GM21786 (cell line): ENCODE measurements at regions not wholly inside any gene's neighbourhood (a gene's known extent, or its start where the extent isn't known, plus 50 kb on each side); places are given as distances from the start of the nearest gene placed in this dataset.
"Not testable (repeated sequence)": the region's sequence is repeated elsewhere in the genome, so short reads cannot be mapped to it uniquely, and the experiment has no call there.

Source experiments
- ATAC-seq: cut with Tn5 transposase; IDR thresholded peaks from one replicate; pipeline ENCODE4 v1.9.1; 2021; ENCODE audit not compliant: unreplicated experiment

- not testable (repeated sequence) for ATAC-seq
Measured at GRCh38 chr6:57984575-57984974, 667.1 kb downstream of the PRIM2 start.

GRCh38 chr6:57985734-57986133, 668.3 kb downstream of the PRIM2 start:
- not testable (repeated sequence) for ATAC-seq

- peak; percentile 100 for ATAC-seq
Measured at GRCh38 chr6:57986584-57986983, 669.2 kb downstream of the PRIM2 start.

DNA sequence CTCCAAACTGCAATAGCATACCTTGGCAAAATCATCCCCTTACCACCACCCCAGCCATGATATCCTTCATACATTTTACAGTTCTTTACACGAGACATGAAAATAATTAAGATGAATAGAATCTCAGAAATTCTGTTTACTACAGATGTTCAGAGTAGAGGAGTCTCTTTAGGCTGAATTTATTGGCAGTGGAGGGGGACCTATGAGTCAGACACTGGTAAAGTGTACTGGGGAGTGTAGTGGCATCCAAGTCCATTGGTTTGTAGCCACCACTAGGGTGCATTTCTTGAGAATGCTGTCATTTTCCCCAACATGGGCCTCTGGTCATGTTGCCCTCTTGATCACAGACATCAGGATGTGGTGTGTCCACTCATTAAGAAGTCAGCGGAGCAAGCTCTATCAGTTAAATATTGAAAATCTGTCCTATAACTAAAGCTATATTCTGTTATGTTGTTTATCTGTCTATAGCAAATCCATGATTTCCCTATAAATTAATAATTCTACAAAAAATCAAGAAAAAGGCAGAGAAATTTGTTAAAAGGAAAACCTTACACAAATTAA, 672.2 kb downstream of the PRIM2 start:
- not testable (repeated sequence) for ATAC-seq

GRCh38 chr6:57998858-57999619, 681.6 kb downstream of the PRIM2 start:
- not testable (repeated sequence) for ATAC-seq

DNA sequence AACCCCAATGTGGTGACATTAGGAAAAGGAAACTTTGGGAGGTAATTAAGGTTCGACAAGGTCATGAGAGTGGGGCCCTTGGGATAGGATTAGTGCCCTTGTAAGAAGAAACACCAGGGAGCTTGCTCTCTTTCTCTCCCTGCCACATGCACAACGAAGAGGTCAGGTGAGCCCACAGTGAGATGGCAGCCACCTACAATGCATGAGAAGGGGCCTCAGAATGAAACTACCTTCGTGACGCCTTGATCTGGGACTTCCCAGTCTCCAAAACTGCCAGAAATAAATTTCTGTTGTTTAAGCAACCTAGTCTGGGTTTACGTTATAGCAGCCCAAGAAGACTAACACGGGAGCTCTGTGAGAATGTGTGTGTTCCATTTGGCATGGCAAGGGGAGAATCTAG, 682.8 kb downstream of the PRIM2 start:
- ATAC-seq = not testable (repeated sequence)

DNA sequence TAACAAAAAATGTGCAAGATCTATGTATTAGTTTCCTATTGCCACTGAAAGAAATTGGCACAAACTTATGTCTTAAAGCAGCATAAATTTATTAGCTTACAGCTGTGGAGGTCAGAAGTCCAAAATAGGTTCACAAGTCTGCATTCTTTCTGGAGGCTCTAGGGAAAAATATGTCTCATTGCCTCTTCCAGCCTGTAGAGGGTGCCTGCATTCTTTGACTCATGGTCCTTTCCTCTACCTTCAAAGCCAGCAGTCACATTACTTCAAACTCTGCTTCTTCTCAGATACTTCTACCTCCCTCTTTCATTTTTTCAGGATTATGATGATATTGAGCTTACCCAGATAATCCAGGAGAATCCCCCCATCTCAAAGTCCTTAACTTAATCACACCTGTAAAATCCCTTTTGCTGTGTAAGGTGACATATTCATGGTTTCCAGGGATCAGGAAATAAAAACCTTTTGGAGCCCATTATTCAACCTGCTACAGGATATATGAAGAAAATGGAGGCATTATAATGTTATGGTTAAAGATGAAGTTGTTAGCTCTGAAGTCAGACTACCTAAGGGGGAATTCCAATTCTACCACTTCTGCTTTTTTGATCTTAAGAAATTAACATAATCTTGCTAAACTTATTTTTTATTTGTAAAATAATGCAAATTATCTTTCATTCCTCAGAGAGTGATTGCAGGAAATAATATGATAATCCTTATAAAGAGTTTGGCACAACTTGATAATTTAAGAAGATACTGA, 686.2 kb downstream of the PRIM2 start:
- not testable (repeated sequence) for ATAC-seq

- not testable (repeated sequence) for ATAC-seq
Measured at GRCh38 chr6:58007334-58008000, 690.0 kb downstream of the PRIM2 start.

- not testable (repeated sequence) for ATAC-seq
Measured at GRCh38 chr6:58008001-58008335, 690.5 kb downstream of the PRIM2 start.

GRCh38 chr6:58011954-58012600, 694.6 kb downstream of the PRIM2 start:
- not testable (repeated sequence) for ATAC-seq

DNA sequence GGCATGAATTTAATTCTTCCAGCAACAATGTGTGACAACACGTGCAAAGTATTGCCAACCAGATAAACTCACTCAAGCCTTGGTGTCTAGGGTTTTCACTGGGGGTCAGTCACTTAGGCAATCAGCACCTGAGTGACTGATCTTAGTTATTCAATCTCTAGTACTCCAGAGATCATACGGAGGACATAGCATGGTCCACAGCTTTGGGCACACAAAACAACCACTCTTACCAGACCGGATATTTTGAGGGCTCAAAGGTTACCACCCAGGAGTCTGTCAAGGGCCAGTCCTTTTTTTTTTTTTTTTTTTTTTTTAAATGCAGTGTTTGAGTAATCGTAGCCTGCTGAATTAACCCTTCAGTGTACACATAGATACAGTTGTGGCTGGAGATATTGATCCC, 699.2 kb downstream of the PRIM2 start:
- ATAC-seq = not testable (repeated sequence)

- not testable (repeated sequence) for ATAC-seq
Measured at GRCh38 chr6:58028188-58028587, 710.8 kb downstream of the PRIM2 start.

GRCh38 chr6:58038213-58038612, 720.8 kb downstream of the PRIM2 start:
- not testable (repeated sequence) for ATAC-seq

DNA sequence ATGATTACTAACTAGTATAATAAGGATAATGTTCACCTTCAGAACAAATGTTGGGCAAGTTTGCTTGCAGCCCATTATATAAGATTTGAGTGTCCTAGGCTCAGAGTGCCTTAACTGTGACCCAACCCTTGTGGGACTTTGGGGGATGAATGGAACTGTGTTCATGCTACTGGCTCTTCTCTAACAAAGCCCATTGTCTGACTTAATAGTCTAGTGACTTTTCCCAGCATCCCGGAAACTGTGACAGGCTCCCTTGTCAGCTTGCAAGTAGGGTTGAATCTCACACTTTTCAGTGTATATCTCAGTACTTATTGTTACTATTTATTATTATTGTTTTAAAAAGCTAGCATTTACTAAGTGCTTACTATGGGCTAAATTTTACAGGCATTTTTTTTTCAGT, 729.2 kb downstream of the PRIM2 start:
- ATAC-seq = not testable (repeated sequence)

DNA sequence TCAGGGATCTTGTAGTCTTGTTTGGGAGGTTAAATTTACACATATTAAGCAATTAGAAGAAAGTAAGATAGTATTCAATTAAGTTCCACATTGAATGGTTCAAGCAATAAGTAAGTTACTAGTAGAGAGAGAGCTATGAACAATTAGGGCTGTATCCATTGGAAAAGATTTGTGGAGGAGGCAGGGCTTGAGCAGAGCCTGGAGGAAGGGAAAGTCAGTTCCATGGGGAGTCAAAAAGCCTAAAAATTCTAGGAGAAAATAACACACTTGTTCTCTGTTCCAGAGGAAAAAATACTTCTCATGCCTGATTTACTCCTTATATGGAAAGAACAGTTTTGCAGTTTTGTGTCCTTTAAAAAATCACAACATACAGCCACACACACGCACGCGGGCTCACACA, 730.0 kb downstream of the PRIM2 start:
- ATAC-seq = not testable (repeated sequence)

DNA sequence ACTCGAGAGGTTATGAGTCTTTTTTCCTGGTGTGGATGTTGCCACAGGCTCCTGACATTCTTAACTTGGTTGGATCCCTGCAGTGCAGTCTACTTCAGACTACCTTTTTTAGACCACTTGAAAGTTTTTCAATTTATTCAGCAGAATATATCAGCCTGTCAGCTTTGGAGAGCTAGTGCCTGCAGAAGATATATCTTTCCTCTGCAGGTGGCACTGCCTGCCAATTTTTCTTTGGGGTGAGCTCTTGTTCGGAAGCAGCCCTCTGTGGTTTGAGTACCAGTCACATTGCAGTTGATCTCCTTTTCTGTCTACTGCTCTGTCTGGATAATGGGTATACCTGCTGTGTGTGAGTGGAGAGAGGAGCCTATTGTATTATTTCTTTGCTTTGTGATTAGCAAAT, 730.4 kb downstream of the PRIM2 start:
- ATAC-seq = not testable (repeated sequence)

- ATAC-seq = not testable (repeated sequence)
Measured at GRCh38 chr6:58055465-58056176, 738.2 kb downstream of the PRIM2 start.

GRCh38 chr6:58059701-58060100, 742.3 kb downstream of the PRIM2 start:
- not testable (repeated sequence) for ATAC-seq

DNA sequence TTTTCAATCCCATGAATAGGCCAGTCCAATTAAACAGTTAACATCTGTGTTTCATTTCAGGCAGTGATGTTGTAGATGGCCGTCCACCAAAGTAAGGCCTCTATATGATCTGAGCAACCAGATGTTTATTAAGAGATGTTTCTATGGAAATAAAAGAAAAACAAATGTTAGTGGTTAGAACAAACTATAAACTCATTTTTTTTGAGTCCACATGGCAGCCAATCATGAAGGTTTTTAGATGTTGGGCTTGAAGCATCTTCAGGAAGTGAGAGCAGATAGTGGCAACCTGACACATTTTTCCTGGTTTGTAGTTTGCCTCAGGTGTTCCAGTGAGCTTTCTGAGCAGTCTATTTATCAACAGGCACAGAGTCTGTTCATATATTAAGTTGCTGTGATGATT, 746.1 kb downstream of the PRIM2 start:
- not testable (repeated sequence) for ATAC-seq

- ATAC-seq = not testable (repeated sequence)
Measured at GRCh38 chr6:58067867-58068548, 750.6 kb downstream of the PRIM2 start.
